Gastrocnemius medialis (tissue), 4 donors: ENCODE measurements at regions not wholly inside any gene's neighbourhood (a gene's known extent, or its start where the extent isn't known, plus 50 kb on each side); places are given as distances from the start of the nearest gene placed in this dataset.

Experiments
- CTCF ChIP-seq, 5 experiments: fragments of 450-650 bp in 3 of 5; fragments of 200-600 bp in 2 of 5; sonication (generic) in 2 of 5; IDR thresholded peaks in 4 of 5; conservative IDR thresholded peaks in 1 of 5; 1 replicate in 4 of 5; 2 replicates in 1 of 5; pipeline ENCODE4 v1.5.1; 2016 to 2019; ENCODE audit warnings: antibody characterized with exemption in 5 of 5, mild to moderate bottlenecking in 3 of 5, moderate library complexity in 3 of 5
- POLR2A ChIP-seq, 2 donors: fragments of 450-650 bp; IDR thresholded peaks; one replicate each; pipeline ENCODE4 v1.6.1; 2017; ENCODE audit warnings: antibody characterized with exemption in 2 of 2, mild to moderate bottlenecking in 2 of 2, moderate library complexity in 2 of 2

DNA sequence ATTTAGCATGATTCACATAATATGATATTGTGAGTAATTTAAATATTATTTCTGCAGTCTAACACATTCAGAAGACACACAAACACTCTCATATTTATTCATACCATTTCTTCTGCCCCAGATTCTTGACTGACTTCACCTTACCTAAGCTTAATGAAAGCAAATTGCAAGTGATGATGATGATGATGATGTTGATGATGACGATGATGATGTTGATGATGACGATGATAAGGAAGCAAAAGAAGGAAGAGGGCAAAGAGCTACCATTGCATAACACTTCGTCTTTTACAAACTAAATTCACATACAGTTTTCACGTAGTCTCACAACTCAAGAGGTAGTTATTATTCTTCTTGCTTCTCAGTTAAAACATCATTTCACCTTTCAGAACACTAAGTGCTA, 404.7 kb downstream of the NAF1 start:
- no peak for TF ChIP-seq CTCF (IDR thresholded peaks at IDR 0.05 in 4 of 5, conservative IDR thresholded peaks at IDR 0.05 in 1 of 5)
- TF ChIP-seq POLR2A (IDR thresholded peaks at IDR 0.05): no peak
